Ishikawa (cell line): ENCODE measurements at regions not wholly inside any gene's neighbourhood (a gene's known extent, or its start where the extent isn't known, plus 50 kb on each side); places are given as distances from the start of the nearest gene placed in this dataset.

ENCODE experiments used
- CEBPB ChIP-seq: IDR thresholded peaks from 2 replicates; pipeline ENCODE4 v1.6.1; 2012
- EP300 ChIP-seq: IDR thresholded peaks from 2 replicates; pipeline ENCODE4 v1.6.1; 2012; ENCODE audit warnings: borderline replicate concordance
- MAX ChIP-seq: IDR thresholded peaks from 2 replicates; pipeline ENCODE4 v1.6.1; 2012

- no peak for TF ChIP-seq CEBPB
- no peak for TF ChIP-seq EP300
- TF ChIP-seq MAX = no peak
Measured at GRCh38 chr6:105831311-105832097, 254.6 kb upstream of the PRDM1 start.
